UCSD-AML1 (cell line): ENCODE measurements at regions not wholly inside any gene's neighbourhood (a gene's known extent, or its start where the extent isn't known, plus 50 kb on each side); places are given as distances from the start of the nearest gene placed in this dataset.

ENCODE experiments used
- DNase-seq: peaks from one replicate; lab custom pipeline; 2025; ENCODE audit not compliant: unreplicated experiment; lab: John Stamatoyannopoulos, UW

DNA sequence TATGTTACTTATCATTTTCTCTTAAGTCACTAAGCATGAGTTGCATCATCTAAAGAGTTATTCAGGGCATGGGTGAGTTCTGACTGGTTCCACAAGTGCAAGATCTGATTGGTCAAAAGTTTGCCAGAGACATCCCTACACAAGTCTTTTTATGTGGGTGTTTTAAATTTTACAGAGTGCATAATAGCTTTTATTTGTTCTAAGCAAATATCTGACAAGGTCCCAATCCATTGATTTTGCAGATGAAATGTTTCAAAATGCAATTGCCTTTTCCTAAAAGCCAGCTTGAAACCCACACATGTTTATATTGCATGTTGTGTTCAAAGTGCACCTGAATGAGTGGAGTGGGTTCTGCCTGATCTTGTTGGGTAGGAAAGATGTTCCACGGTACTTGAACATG lies 101.7 kb upstream of the PAX6 start:
- DNase-seq: no peak

DNA sequence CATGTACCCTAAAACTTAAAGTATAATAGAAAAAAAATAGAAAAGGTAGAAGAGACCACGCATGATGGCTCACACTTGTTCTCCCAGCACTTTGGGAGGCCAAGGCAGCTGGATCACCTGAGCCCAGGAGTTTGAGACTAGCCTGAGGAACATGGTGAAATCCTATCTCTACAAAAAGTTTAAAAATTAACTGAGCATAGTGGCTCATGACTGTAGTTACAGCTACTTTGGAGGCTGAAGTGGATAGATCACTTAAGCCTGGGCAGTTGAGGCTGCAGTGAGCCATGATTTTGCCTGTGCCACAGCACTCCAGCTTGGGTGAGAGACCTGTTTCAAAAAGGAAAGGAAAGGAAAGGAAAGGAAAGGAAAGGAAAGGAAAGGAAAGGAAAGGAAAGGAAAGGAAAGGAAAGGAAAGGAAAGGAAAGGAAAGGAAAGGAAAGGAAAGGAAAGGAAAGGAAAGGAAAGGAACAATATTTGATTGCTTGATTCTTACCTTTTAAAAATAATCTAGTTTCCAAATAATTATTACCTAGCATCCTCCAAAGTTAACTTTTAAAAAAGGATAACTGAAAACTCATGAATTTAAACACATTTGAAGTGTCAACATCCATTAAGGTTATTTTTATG lies 99.9 kb upstream of the PAX6 start:
- no peak for DNase-seq

- DNase-seq: no peak
Observed at GRCh38 chr11:31903225-31904074, 92.3 kb upstream of the PAX6 start.

DNA sequence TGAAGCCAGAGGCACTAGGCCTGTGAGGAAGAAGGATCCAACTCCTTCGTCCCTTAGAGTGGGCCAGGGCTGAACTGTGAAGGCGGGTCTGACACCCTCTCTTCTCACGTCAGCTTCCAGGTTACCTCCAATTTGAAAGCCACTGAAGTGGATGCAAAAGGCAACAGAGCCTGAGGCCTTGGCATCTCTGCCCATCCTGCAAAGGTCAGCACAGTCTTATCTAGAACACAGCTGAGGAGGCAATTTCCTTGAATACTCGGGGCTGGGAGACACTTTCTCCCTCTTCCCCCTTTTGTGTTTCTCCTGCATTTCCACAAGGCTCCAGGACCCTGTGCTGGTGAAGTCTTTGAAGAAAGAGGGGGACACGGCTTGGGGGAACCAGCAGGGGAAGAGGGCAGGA lies 91.6 kb upstream of the PAX6 start:
- no peak for DNase-seq

GRCh38 chr11:31895926-31896325 lies 84.8 kb upstream of the PAX6 start:
- no peak for DNase-seq

GRCh38 chr11:31887180-31887579 lies 76.1 kb upstream of the PAX6 start:
- peak; percentile 16 for DNase-seq

DNA sequence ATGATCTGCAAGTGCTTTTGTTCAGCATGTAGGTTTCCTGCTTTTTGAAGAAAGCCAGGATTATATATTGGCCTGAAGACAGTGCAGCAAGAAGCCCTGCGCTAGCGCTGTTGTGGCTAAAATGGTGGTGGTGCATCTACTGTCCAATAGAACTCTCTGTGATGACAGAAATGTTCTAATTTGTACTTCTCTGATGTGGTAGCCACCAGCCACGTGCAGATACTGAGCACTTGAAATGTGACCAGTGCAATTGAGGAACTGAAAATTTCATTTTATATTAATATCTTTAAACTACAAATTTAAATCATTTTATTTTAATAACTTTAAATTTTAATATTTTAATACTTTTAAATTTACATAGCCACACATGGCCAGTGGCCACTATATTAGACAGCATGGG lies 73.0 kb upstream of the PAX6 start:
- DNase-seq: no peak

GRCh38 chr11:31883435-31883834 lies 72.3 kb upstream of the PAX6 start:
- no peak for DNase-seq

DNA sequence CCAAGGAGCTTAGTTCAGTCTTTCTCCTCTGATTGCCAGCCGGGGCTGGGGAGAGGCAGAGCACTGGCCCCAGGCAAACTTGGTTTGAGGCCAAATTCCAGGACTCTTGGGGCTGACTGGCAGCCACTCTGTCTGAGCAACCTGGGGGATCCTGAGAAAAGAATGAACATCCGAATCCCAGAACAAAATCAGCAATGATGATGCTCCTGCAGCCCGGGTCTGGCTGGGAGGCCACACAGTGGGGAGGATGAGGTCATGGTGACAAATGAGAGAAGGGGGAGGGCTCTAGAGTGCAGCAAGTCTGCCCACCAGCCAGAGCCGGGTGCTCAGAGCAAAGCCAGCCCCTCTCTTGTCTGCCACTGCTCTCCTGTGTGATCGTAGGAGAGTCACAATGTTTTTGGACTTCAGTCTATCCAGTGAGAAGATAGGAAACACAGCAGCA lies 71.8 kb upstream of the PAX6 start:
- no peak for DNase-seq

- DNase-seq: no peak
Observed at GRCh38 chr11:31881825-31882224, 70.7 kb upstream of the PAX6 start.

- no peak for DNase-seq
Observed at GRCh38 chr11:31879681-31880080, 68.6 kb upstream of the PAX6 start.

- DNase-seq: no peak
Observed at GRCh38 chr11:31877863-31878262, 66.7 kb upstream of the PAX6 start.

DNA sequence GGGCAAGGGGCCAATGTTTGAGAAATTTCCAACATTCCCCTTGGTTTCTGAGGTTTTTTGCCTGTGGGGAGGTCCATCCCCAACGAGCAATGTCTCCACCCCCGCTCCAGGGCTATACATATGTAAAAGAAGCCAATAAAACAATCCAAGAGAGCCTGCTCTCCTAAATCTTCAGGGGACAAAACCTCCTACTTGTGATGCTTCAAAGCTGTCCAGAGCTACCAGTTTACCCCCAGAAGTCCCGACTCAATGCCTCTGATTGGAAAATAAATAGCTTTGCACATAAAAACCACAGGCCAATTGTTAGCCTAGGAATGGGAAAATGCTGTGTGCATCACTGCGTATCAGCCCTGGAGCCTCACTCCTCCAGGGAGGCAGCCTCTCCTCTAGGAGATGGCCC lies 66.0 kb upstream of the PAX6 start:
- no peak for DNase-seq

- DNase-seq: no peak
Observed at GRCh38 chr11:31875866-31876560, 64.9 kb upstream of the PAX6 start.

GRCh38 chr11:31874631-31875191 lies 63.6 kb upstream of the PAX6 start:
- DNase-seq: no peak

GRCh38 chr11:31873124-31873523 lies 62.0 kb upstream of the PAX6 start:
- no peak for DNase-seq

GRCh38 chr11:31872076-31872443 lies 60.9 kb upstream of the PAX6 start:
- no peak for DNase-seq

DNA sequence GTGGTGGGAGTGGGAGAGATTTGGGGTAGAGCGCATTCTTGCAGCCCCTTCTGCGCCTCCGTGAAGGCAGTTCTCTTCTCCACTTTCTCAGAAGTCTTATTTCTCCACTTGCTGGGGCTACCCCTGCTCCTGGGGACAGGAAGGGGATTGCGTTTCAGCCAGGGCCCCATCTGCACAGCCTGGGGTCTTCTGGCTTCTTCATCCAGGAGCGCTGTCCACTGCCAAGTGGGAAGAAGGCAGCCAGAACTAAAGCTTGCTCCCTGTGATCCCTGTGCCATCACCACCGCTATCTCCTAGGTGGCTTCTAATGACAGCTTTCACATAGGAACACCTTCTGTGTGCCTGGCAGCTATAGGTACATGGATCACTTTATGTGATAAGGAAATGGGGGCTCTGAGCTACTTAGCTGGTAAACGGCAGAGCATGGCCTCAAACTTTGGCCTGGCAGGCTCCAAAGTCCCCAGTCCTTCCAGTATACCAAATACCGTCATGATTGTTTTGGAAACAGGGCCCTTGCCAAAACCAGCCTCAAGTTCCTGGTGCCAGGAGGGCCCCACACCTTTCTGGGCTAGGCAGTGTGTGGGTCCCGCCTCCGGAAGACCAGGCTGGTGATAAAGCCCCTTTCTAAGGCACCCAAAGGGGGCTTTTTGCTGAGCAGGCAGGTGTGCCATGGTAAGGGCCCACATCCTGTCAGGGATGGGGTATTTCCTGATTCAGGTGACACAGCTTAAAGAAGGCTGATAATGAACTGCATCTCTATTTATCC lies 60.4 kb upstream of the PAX6 start:
- DNase-seq: no peak

DNA sequence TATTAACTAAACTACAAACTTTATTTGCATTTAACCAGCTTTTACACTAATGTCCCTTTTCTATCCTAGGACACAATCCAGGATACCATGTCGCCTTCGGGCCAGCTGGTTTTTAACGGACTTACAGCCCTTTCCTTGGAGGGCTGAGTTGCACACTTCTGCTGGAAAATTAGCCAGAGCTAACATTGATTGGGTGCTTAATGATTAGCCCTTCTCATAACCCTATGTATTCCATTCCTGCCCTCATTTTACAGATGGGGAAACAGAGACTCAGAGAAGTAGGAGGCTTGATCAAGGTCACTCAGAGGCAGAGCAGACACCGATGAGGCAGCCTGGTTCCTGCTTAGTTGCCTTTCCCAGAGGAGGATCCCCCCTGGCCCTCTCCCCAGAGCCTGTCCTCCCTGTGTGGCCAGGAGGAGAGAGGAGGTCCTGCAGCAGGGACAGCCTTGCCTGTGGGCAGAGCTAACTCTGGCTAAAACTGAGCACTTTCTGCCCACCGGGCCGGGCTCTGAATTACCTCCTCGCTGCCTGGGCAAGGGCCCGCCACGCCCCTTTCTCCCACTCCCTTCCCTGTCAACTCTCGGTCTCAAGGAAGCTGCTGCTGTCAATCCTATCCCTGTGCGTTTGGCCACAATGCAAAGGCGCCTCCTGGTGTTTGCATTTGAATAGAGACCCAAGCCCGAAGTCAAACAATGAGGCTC lies 59.6 kb upstream of the PAX6 start:
- peak; percentile 46 for DNase-seq

- no peak for DNase-seq
Observed at GRCh38 chr11:31869986-31870385, 58.9 kb upstream of the PAX6 start.
